Uterus (tissue), 2 donors: ENCODE measurements at regions not wholly inside any gene's neighbourhood (a gene's known extent, or its start where the extent isn't known, plus 50 kb on each side); places are given as distances from the start of the nearest gene placed in this dataset.

ENCODE experiments used
- CTCF ChIP-seq, 4 experiments: fragments of 200-600 bp in 2 of 4; fragments of 450-650 bp in 2 of 4; sonication (generic) in 2 of 4; IDR thresholded peaks; one replicate each; pipeline ENCODE4 v1.5.1; 2016 to 2019; ENCODE audit warnings: antibody characterized with exemption in 4 of 4, mild to moderate bottlenecking in 2 of 4, moderate library complexity in 1 of 4
- POLR2A ChIP-seq, 2 donors: fragments of 450-650 bp; IDR thresholded peaks; one replicate each; pipeline ENCODE4 v1.6.1; 2016; ENCODE audit warnings: antibody characterized with exemption in 2 of 2, mild to moderate bottlenecking in 1 of 2, moderate library complexity in 1 of 2

GRCh38 chr2:67565761-67566160, 168.6 kb downstream of the ETAA1 start:
- no peak for TF ChIP-seq CTCF (IDR thresholded peaks at IDR 0.05)
- TF ChIP-seq POLR2A (IDR thresholded peaks at IDR 0.05) = no peak
